Ovary (tissue), 7 donors: ENCODE measurements at regions not wholly inside any gene's neighbourhood (a gene's known extent, or its start where the extent isn't known, plus 50 kb on each side); places are given as distances from the start of the nearest gene placed in this dataset.
A peak's percentile ranks its signal among the peaks of the same experiment; 100 is the strongest.

ENCODE experiments used
- DNase-seq, 5 donors: peaks; one replicate each; pipeline ENCODE4 v3.0.0-alpha.2; 2019 to 2020
- H3K27ac ChIP-seq, 2 donors: fragments of 200-600 bp; one replicate each; pipeline versions ENCODE4 v1.5.1 to v1.8.0; 2019 to 2022
- H3K27me3 ChIP-seq: fragments of 200-600 bp; one replicate; pipeline ENCODE4 v1.8.0; 2022
- H3K36me3 ChIP-seq: fragments of 200-600 bp; sonication (generic); one replicate; pipeline ENCODE4 v1.5.1; 2019
- H3K4me1 ChIP-seq: one replicate; pipeline ENCODE4 v1.8.1; 2013; ENCODE audit warnings: mild to moderate bottlenecking, moderate library complexity; ENCODE audit not compliant: insufficient read depth
- H3K4me3 ChIP-seq: fragments of 200-600 bp; sonication (generic); one replicate; pipeline ENCODE4 v1.5.1; 2017
- H3K9me3 ChIP-seq, 2 donors: fragments of 200-600 bp in 1 of 2; sonication (generic) in 1 of 2; one replicate each; pipeline versions ENCODE4 v1.5.1 to v1.8.1; 2013 to 2019; ENCODE audit warnings: mild to moderate bottlenecking in 1 of 2, moderate library complexity in 1 of 2
- EP300 ChIP-seq: sonication (generic); formaldehyde crosslinking; IDR thresholded peaks from one replicate; pipeline ENCODE4 v1.6.1; 2017; ENCODE audit warnings: antibody characterized with exemption
- POLR2A ChIP-seq: fragments of 450-650 bp; IDR thresholded peaks from one replicate; pipeline ENCODE4 v1.6.1; 2017; ENCODE audit warnings: antibody characterized with exemption, mild to moderate bottlenecking, moderate library complexity
- WGBS, 3 donors: extraction: QIAGEN DNeasy Blood & Tissue Kit in 1 of 3; methylation state at CpG; one replicate each; pipeline versions ENCODE4 v1.1.5 to v1.1.7; 2013 to 2017; 5-methylcytosine and 5-hydroxymethylcytosine counted together
- intact Hi-C, 4 donors: fragments of 100-400 bp; cut with DNase I; formaldehyde crosslinking; loops; one replicate each; pipeline versions ENCODE4 v1.11.0 to v1.15.1; 2022 to 2023
- TF ChIP-seq, protein P1 (sequence below), 3 donors: fragments of 450-650 bp in 2 of 3; fragments of 200-600 bp in 1 of 3; IDR thresholded peaks; one replicate each; pipeline versions ENCODE4 v1.5.1 to v1.8.0; 2016 to 2022; ENCODE audit warnings: antibody characterized with exemption in 3 of 3, mild to moderate bottlenecking in 1 of 3
- donor health status: DM: no; HTN: no; CAD: no; lungs with moderate emphysema.
- donor health status: DM: no; HTN: no; CAD: no.
- donor health status: Bipolar disorder and iron deficiency.
- donor health status: DM: no; HTN: no; CAD: no.
- donor health status: DM: yes; HTN: yes; CAD: no.

DNA sequence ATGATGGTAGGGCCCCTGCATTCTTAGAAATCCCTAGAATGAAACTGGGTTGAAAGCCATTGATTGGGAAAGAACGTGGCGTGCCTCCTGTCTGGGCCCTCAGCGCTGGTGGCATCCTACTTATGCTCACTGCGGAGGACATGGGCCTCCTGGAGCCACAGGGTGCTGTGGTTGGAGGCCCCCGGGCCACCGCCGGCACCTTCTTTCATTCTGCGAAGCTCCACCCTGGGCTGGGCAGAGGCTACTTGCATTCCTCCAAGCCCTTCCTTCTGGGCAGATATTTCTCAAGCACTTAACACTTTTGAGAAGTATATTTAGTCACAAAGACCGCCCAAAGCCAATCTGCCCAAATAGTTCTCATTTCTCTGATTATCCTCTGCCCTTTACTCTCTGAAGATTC, 311.9 kb downstream of the MYCN start:
- no peak for DNase-seq
- 57 to 83% (median 71%) methylated on average over 9 of the region's 9 CpGs for WGBS, 3 donors
- Histone ChIP-seq H3K36me3 (no peaks in the 10 kb centered on the region), H3K27ac (no peak overlapping the region), H3K4me1 (peaks cover 10% of the 10 kb centered on the region), H3K9me3 (no peaks in the 10 kb centered on the region), H3K27me3 (no peaks in the 10 kb centered on the region), H3K4me3 (no peak overlapping the region)
- intact Hi-C loops: no loop called here
- no peak for TF ChIP-seq EP300
- TF ChIP-seq, protein P1, sequence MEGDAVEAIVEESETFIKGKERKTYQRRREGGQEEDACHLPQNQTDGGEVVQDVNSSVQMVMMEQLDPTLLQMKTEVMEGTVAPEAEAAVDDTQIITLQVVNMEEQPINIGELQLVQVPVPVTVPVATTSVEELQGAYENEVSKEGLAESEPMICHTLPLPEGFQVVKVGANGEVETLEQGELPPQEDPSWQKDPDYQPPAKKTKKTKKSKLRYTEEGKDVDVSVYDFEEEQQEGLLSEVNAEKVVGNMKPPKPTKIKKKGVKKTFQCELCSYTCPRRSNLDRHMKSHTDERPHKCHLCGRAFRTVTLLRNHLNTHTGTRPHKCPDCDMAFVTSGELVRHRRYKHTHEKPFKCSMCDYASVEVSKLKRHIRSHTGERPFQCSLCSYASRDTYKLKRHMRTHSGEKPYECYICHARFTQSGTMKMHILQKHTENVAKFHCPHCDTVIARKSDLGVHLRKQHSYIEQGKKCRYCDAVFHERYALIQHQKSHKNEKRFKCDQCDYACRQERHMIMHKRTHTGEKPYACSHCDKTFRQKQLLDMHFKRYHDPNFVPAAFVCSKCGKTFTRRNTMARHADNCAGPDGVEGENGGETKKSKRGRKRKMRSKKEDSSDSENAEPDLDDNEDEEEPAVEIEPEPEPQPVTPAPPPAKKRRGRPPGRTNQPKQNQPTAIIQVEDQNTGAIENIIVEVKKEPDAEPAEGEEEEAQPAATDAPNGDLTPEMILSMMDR (IDR thresholded peaks at IDR 0.05): no peak
- no peak for TF ChIP-seq POLR2A

DNA sequence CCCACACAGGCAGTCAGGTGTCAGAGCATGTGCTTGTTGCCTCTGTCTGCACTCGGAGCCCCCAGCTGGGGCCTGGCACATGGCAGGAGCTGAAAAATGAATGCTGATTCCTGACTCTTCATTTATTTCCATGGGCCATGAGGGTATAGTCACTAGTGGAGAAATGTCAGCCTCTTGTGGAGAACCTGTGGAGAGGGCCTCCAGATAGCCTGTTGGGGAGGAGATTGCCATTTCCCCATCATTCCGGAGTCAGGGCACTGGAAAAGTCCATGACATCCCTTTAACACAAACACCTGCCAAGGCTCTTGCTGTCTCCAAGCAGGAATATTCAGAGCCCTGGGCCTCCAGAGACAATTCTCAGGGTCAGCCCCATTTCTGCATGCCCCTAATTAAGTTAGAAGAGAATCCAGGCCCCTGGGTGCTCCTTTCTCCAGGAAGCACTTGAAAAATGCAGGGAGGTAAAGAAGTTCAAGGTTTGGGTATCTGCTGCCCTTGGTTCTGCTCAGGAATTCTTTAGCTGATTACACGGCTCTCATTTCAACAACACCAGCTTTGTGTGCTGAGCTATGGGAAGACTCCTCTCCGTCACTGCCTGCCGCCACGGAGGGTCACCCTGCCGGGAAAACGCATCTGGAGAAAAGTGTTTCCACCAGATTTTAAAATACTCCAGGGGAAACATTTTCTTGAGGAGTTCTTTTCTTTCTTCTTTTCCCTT, 311.3 kb downstream of the MYCN start:
- Histone ChIP-seq H3K36me3 (no peaks in the 10 kb centered on the region), H3K9me3 (no peaks in the 10 kb centered on the region), H3K4me3 (no peak overlapping the region), H3K4me1 (peaks cover 10% of the 10 kb centered on the region), H3K27ac (no peak overlapping the region), H3K27me3 (no peaks in the 10 kb centered on the region)
- TF ChIP-seq EP300: no peak
- TF ChIP-seq, protein P1 (IDR thresholded peaks at IDR 0.05): no peak
- no peak for TF ChIP-seq POLR2A
- WGBS, 3 donors: 15 to 50% (median 17%) methylated on average over 8 of the region's 8 CpGs
- intact Hi-C loops: no loop called here
- DNase-seq: peak in 1 of 5 donors; percentile 48

DNA sequence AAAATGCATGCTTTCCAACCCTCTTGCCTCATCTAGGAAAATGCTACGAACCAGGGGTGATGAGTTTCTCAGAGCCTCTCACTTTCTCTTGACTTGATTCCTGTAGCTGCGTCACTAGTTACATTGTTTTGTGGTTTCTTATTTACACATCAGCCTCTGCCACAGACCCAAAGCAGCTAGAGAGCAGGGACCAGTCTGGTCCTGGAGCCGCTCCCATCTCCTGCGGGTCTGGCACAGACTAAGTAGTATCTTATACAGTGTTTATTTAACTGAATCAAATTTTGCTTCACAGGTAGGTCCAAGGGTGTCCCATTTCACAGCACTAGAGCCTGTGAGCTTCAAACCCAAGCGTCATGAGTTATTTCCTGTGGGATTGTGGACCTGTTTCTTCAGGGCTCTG, 310.5 kb downstream of the MYCN start:
- Histone ChIP-seq H3K9me3 (no peaks in the 10 kb centered on the region), H3K36me3 (no peaks in the 10 kb centered on the region), H3K27me3 (no peaks in the 10 kb centered on the region), H3K4me1 (peaks cover 10% of the 10 kb centered on the region), H3K4me3 (no peak overlapping the region), H3K27ac (no peak overlapping the region)
- TF ChIP-seq, protein P1 (IDR thresholded peaks at IDR 0.05): no peak
- TF ChIP-seq EP300: no peak
- TF ChIP-seq POLR2A: no peak
- WGBS, 3 donors: 49 to 70% (median 52%) methylated on average over 5 of the region's 5 CpGs
- intact Hi-C loops: no loop called here
- no peak for DNase-seq

DNA sequence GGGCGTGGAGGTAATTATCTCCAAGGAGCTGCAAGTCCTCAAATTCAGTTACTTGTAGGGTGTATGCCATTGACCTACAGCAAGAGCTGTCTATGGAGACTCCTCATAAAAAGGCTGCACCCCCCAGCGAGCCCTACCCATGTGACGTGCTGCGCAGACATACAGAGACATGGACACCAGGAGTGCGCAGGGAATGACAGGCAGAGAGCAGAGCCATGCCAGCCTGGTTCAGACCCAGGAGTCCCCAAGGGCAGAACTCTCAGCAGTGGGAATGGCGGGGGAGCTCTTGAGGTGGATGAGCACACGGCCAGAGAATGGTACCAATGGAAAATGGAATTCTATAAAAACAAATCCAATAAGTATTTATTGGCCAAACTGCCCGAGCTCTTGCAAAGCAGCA, 310.1 kb downstream of the MYCN start:
- Histone ChIP-seq H3K27me3 (no peaks in the 10 kb centered on the region), H3K9me3 (no peaks in the 10 kb centered on the region), H3K4me3 (no peak overlapping the region), H3K27ac (no peak overlapping the region), H3K4me1 (peaks cover 10% of the 10 kb centered on the region), H3K36me3 (no peaks in the 10 kb centered on the region)
- no peak for DNase-seq
- intact Hi-C loops: no loop called here
- WGBS, 3 donors: 88 to 92% (median 88%) methylated on average over 8 of the region's 8 CpGs
- no peak for TF ChIP-seq POLR2A
- TF ChIP-seq EP300: no peak
- TF ChIP-seq, protein P1 (IDR thresholded peaks at IDR 0.05): no peak
